ENCODE measurements at regions not wholly inside any gene's neighbourhood (a gene's known extent, or its start where the extent isn't known, plus 50 kb on each side); places are given as distances from the start of the nearest gene placed in this dataset.

DNA sequence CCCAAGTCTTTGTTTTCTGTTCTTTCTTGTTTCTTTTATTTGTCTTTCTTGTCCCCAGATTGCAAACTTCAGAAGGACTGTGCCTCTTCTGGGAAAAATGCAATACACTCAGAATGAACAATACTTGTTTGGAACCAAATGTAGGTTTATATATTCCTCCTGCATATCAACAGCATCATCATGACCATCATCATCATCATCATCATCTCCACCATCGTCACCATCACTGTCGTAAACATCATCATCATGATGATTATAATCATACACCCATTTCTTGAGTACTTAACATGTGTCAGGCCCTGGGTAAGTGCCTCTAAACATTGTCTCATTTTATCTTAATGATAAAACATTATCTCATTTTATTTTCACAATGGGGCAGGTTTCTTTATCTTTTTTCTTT, 476.8 kb downstream of the CCSER2 start:
- TF ChIP-seq PHF8 (IDR thresholded peaks at IDR 0.05; ENCODE audit: borderline replicate concordance, low read length) (no peak), EZH2 (IDR thresholded peaks at IDR 0.05; ENCODE audit: borderline replicate concordance, low read depth, low read length) (no peak), POLR2AphosphoS5 (IDR thresholded peaks at IDR 0.05; ENCODE audit: control insufficient read depth, insufficient read depth, low read depth, low read length) (no peak), SMARCA5 (IDR thresholded peaks at IDR 0.05) (no peak), NFE2L1 (tag; IDR thresholded peaks at IDR 0.05; ENCODE audit: borderline replicate concordance, low read depth) (no peak), CEBPB (tag; IDR thresholded peaks at IDR 0.05) (no peak), HDAC3 (IDR thresholded peaks at IDR 0.05; ENCODE audit: borderline replicate concordance, partially characterized antibody) (no peak), FOS (IDR thresholded peaks at IDR 0.05; ENCODE audit: extremely low read depth, insufficient read length) (no peak), ARHGAP35 (IDR thresholded peaks at IDR 0.05; ENCODE audit: partially characterized antibody) (no peak), RB1 (IDR thresholded peaks at IDR 0.05; ENCODE audit: low read depth) (no peak)
- TF ChIP-seq, protein P1, sequence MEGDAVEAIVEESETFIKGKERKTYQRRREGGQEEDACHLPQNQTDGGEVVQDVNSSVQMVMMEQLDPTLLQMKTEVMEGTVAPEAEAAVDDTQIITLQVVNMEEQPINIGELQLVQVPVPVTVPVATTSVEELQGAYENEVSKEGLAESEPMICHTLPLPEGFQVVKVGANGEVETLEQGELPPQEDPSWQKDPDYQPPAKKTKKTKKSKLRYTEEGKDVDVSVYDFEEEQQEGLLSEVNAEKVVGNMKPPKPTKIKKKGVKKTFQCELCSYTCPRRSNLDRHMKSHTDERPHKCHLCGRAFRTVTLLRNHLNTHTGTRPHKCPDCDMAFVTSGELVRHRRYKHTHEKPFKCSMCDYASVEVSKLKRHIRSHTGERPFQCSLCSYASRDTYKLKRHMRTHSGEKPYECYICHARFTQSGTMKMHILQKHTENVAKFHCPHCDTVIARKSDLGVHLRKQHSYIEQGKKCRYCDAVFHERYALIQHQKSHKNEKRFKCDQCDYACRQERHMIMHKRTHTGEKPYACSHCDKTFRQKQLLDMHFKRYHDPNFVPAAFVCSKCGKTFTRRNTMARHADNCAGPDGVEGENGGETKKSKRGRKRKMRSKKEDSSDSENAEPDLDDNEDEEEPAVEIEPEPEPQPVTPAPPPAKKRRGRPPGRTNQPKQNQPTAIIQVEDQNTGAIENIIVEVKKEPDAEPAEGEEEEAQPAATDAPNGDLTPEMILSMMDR (IDR thresholded peaks at IDR 0.05 in 2 of 3, conservative IDR thresholded peaks at IDR 0.05 in 1 of 3; ENCODE audit: insufficient read depth in 2 of 3, low read depth in 1 of 3, low read length in 3 of 3), result no peak
- TF ChIP-seq, protein P2, sequence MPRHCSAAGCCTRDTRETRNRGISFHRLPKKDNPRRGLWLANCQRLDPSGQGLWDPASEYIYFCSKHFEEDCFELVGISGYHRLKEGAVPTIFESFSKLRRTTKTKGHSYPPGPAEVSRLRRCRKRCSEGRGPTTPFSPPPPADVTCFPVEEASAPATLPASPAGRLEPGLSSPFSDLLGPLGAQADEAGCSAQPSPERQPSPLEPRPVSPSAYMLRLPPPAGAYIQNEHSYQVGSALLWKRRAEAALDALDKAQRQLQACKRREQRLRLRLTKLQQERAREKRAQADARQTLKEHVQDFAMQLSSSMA (CRISPR knock-in tag; IDR thresholded peaks at IDR 0.05), result no peak
- TF ChIP-seq, protein P3, sequence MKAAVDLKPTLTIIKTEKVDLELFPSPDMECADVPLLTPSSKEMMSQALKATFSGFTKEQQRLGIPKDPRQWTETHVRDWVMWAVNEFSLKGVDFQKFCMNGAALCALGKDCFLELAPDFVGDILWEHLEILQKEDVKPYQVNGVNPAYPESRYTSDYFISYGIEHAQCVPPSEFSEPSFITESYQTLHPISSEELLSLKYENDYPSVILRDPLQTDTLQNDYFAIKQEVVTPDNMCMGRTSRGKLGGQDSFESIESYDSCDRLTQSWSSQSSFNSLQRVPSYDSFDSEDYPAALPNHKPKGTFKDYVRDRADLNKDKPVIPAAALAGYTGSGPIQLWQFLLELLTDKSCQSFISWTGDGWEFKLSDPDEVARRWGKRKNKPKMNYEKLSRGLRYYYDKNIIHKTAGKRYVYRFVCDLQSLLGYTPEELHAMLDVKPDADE (conservative IDR thresholded peaks at IDR 0.05; ENCODE audit: control insufficient read depth, low read depth, low read length), result no peak
- TF ChIP-seq, protein P4, sequence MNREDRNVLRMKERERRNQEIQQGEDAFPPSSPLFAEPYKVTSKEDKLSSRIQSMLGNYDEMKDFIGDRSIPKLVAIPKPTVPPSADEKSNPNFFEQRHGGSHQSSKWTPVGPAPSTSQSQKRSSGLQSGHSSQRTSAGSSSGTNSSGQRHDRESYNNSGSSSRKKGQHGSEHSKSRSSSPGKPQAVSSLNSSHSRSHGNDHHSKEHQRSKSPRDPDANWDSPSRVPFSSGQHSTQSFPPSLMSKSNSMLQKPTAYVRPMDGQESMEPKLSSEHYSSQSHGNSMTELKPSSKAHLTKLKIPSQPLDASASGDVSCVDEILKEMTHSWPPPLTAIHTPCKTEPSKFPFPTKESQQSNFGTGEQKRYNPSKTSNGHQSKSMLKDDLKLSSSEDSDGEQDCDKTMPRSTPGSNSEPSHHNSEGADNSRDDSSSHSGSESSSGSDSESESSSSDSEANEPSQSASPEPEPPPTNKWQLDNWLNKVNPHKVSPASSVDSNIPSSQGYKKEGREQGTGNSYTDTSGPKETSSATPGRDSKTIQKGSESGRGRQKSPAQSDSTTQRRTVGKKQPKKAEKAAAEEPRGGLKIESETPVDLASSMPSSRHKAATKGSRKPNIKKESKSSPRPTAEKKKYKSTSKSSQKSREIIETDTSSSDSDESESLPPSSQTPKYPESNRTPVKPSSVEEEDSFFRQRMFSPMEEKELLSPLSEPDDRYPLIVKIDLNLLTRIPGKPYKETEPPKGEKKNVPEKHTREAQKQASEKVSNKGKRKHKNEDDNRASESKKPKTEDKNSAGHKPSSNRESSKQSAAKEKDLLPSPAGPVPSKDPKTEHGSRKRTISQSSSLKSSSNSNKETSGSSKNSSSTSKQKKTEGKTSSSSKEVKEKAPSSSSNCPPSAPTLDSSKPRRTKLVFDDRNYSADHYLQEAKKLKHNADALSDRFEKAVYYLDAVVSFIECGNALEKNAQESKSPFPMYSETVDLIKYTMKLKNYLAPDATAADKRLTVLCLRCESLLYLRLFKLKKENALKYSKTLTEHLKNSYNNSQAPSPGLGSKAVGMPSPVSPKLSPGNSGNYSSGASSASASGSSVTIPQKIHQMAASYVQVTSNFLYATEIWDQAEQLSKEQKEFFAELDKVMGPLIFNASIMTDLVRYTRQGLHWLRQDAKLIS (CRISPR knock-in tag; IDR thresholded peaks at IDR 0.05), result no peak

Data from K562 (cell line).